ENCODE measurements at regions not wholly inside any gene's neighbourhood (a gene's known extent, or its start where the extent isn't known, plus 50 kb on each side); places are given as distances from the start of the nearest gene placed in this dataset.

GRCh38 chr20:11324990-11325389 is 592.7 kb upstream of the BTBD3 start:
- Histone ChIP-seq H3K27ac (no peak overlapping the region), H3K27me3 (no peaks in the 10 kb centered on the region), H3K36me3 (no peaks in the 10 kb centered on the region), H3K4me3 (no peak overlapping the region), H3K4me1 (peaks cover 0 to 19% (median 0%) of the 10 kb centered on the region in 3 donors), H3K9me3 (peaks cover 0 to 4% (median 0%) of the 10 kb centered on the region in 3 donors)
- intact Hi-C loops (cut with DNase I): no loop called here
- DNase-seq: no peak
- TF ChIP-seq POLR2A (IDR thresholded peaks at IDR 0.05) (no peak), CTCF (IDR thresholded peaks at IDR 0.05) (no peak)
- 74 to 85% methylated on average over 4 of the region's 4 CpGs for WGBS, 2 donors

- H3K4me1 ChIP-seq: peaks cover 0 to 40% (median 10%) of the 10 kb centered on the region in 3 donors
- DNase-seq: no peak
- H3K36me3 ChIP-seq: no peaks in the 10 kb centered on the region
- 28 to 43% methylated on average over 8 of the region's 8 CpGs for WGBS, 2 donors
- TF ChIP-seq POLR2A (IDR thresholded peaks at IDR 0.05): no peak
- TF ChIP-seq CTCF (IDR thresholded peaks at IDR 0.05): no peak
- H3K27me3 ChIP-seq: no peaks in the 10 kb centered on the region
- no peaks in the 10 kb centered on the region for H3K9me3 ChIP-seq
- no peak overlapping the region for H3K4me3 ChIP-seq
- intact Hi-C loops (cut with DNase I): no loop called here
- H3K27ac ChIP-seq: peak overlapping the region in 2 of 4 donors; percentile 43 to 45
Observed at GRCh38 chr20:11328839-11329238, 588.9 kb upstream of the BTBD3 start.

- no peak for TF ChIP-seq CTCF (IDR thresholded peaks at IDR 0.05)
- TF ChIP-seq POLR2A (IDR thresholded peaks at IDR 0.05): no peak
- DNase-seq: no peak
- intact Hi-C loops (cut with DNase I): no loop called here
- peaks cover 0 to 41% (median 10%) of the 10 kb centered on the region in 3 donors for H3K4me1 ChIP-seq
- no peak overlapping the region for H3K4me3 ChIP-seq
- WGBS, 2 donors: 40 to 53% methylated on average over 1 of the region's 1 CpG
- no peaks in the 10 kb centered on the region for H3K36me3 ChIP-seq
- H3K27ac ChIP-seq: peak overlapping the region in 3 of 4 donors; percentile 30 to 45 (median 43)
- H3K27me3 ChIP-seq: no peaks in the 10 kb centered on the region
- H3K9me3 ChIP-seq: no peaks in the 10 kb centered on the region
Observed at GRCh38 chr20:11329271-11329670, 588.4 kb upstream of the BTBD3 start.

- intact Hi-C loops (cut with DNase I): no loop called here
- no peak overlapping the region for H3K4me3 ChIP-seq
- TF ChIP-seq POLR2A (IDR thresholded peaks at IDR 0.05) (no peak), CTCF (IDR thresholded peaks at IDR 0.05) (no peak)
- H3K27me3 ChIP-seq: no peaks in the 10 kb centered on the region
- no peak overlapping the region for H3K27ac ChIP-seq
- peaks cover 0 to 59% (median 13%) of the 10 kb centered on the region in 3 donors for H3K4me1 ChIP-seq
- no peak for DNase-seq
- WGBS, 2 donors: 43 to 50% methylated on average over 2 of the region's 2 CpGs
- no peaks in the 10 kb centered on the region for H3K9me3 ChIP-seq
- no peaks in the 10 kb centered on the region for H3K36me3 ChIP-seq
Observed at GRCh38 chr20:11331096-11331495, 586.6 kb upstream of the BTBD3 start.

- no peak for DNase-seq
- Histone ChIP-seq H3K36me3 (no peaks in the 10 kb centered on the region), H3K27me3 (no peaks in the 10 kb centered on the region), H3K27ac (no peak overlapping the region), H3K4me1 (peaks cover 0 to 62% (median 13%) of the 10 kb centered on the region in 3 donors), H3K4me3 (no peak overlapping the region), H3K9me3 (no peaks in the 10 kb centered on the region)
- intact Hi-C loops (cut with DNase I): no loop called here
- TF ChIP-seq CTCF (IDR thresholded peaks at IDR 0.05) (no peak), POLR2A (IDR thresholded peaks at IDR 0.05) (no peak)
Observed at GRCh38 chr20:11332381-11332780, 585.3 kb upstream of the BTBD3 start.
